ENCODE measurements at regions not wholly inside any gene's neighbourhood (a gene's known extent, or its start where the extent isn't known, plus 50 kb on each side); places are given as distances from the start of the nearest gene placed in this dataset.

DNA sequence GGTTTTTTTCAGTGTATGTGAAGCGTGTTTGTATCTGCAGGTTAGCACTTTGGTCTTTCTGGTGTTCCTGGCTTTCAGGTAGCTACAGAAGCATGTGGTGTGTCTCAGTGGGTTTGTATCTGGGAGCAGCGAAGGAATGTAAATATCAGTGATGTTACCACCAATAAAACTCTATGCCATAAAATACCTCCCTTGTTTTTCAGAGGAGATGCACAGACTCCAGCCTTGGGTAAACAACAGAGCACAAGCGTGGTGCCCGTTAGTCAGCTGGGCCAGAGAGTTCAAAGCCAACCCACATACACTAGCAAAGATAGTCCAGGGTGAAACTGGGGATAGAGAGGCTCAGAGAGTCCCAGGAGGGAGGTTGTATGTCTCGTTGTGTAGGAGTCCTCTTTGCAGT lies 393.8 kb downstream of the SMOC2 start:
- no peak for TF ChIP-seq POLR2A (IDR thresholded peaks at IDR 0.05)
- TF ChIP-seq, protein P1, sequence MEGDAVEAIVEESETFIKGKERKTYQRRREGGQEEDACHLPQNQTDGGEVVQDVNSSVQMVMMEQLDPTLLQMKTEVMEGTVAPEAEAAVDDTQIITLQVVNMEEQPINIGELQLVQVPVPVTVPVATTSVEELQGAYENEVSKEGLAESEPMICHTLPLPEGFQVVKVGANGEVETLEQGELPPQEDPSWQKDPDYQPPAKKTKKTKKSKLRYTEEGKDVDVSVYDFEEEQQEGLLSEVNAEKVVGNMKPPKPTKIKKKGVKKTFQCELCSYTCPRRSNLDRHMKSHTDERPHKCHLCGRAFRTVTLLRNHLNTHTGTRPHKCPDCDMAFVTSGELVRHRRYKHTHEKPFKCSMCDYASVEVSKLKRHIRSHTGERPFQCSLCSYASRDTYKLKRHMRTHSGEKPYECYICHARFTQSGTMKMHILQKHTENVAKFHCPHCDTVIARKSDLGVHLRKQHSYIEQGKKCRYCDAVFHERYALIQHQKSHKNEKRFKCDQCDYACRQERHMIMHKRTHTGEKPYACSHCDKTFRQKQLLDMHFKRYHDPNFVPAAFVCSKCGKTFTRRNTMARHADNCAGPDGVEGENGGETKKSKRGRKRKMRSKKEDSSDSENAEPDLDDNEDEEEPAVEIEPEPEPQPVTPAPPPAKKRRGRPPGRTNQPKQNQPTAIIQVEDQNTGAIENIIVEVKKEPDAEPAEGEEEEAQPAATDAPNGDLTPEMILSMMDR (IDR thresholded peaks at IDR 0.05) = no peak

All from stomach (tissue), 4 donors.